Neural cell (in vitro differentiated cells): ENCODE measurements at regions not wholly inside any gene's neighbourhood (a gene's known extent, or its start where the extent isn't known, plus 50 kb on each side); places are given as distances from the start of the nearest gene placed in this dataset.

ENCODE experiments used
- H2AFZ ChIP-seq: fragments of 200-600, 300-800 bp; sonication (generic), shearing (Covaris generic); 2 replicates; pipeline ENCODE4 v1.6.0; 2014; ENCODE audit warnings: low read depth, mild to moderate bottlenecking, antibody characterized with exemption, low read length, moderate library complexity
- H3F3A ChIP-seq: fragments of 200-600 bp; shearing (Covaris generic); 2 replicates; pipeline ENCODE4 v1.6.1; 2016; ENCODE audit warnings: mild to moderate bottlenecking, moderate library complexity, mixed read lengths, antibody characterized with exemption, low read length; ENCODE audit not compliant: insufficient read depth, poor library complexity, severe bottlenecking
- H3K27ac ChIP-seq: fragments of 200-600, 300-800 bp; sonication (generic), shearing (Covaris generic); 2 replicates; pipeline ENCODE4 v1.5.1; 2014; ENCODE audit warnings: mild to moderate bottlenecking, low read length, moderate library complexity
- H3K27me3 ChIP-seq: fragments of 300-800, 200-600 bp; sonication (generic), shearing (Covaris generic); 2 replicates; pipeline ENCODE4 v1.6.0; 2014; ENCODE audit warnings: mild to moderate bottlenecking, low read depth, low read length, moderate library complexity; ENCODE audit not compliant: insufficient read depth
- H3K36me3 ChIP-seq: fragments of 300-800, 200-600 bp; sonication (generic), shearing (Covaris generic); 2 replicates; pipeline ENCODE4 v1.5.1; 2014; ENCODE audit warnings: mild to moderate bottlenecking, antibody characterized with exemption, low read length, moderate library complexity; ENCODE audit not compliant: insufficient read depth
- H3K4me2 ChIP-seq: fragments of 300-800, 200-600 bp; sonication (generic), shearing (Covaris generic); 2 replicates; pipeline ENCODE4 v1.6.0; 2014; ENCODE audit warnings: mild to moderate bottlenecking, low read length
- H3K4me3 ChIP-seq: fragments of 300-800, 200-600 bp; sonication (generic), shearing (Covaris generic); 2 replicates; pipeline ENCODE4 v1.5.1; 2014; ENCODE audit warnings: mild to moderate bottlenecking, low read length, moderate library complexity
- H3K79me2 ChIP-seq: fragments of 200-600 bp; shearing (Covaris generic); replicated peaks from 2 replicates; pipeline ENCODE4 v1.6.0; 2014; ENCODE audit warnings: mild to moderate bottlenecking, low read length, moderate library complexity; ENCODE audit not compliant: insufficient read depth
- H3K9ac ChIP-seq: fragments of 300-800, 200-600 bp; sonication (generic), shearing (Covaris generic); 2 replicates; pipeline ENCODE4 v1.6.1; 2016; ENCODE audit warnings: mild to moderate bottlenecking, low read length, mixed read lengths
- H3K9me2 ChIP-seq: fragments of 200-600 bp; shearing (Covaris generic); 2 replicates; pipeline ENCODE4 v1.6.1; 2016; ENCODE audit warnings: mild to moderate bottlenecking, low read length, mixed read lengths; ENCODE audit not compliant: insufficient read depth
- H3K9me3 ChIP-seq: fragments of 200-600, 300-800 bp; sonication (generic), shearing (Covaris generic); 2 replicates; pipeline ENCODE4 v1.6.1; 2016; ENCODE audit warnings: mild to moderate bottlenecking, mixed run types, low read length, moderate library complexity, mixed read lengths
- H4K20me1 ChIP-seq: fragments of 200-600 bp; shearing (Covaris generic); 2 replicates; pipeline ENCODE4 v1.6.1; 2016; ENCODE audit warnings: mild to moderate bottlenecking, mixed run types; ENCODE audit not compliant: insufficient read depth
- CTCF ChIP-seq: fragments of 450-650 bp; IDR thresholded peaks from 2 replicates; pipeline ENCODE4 v1.5.1; 2014; ENCODE audit warnings: antibody characterized with exemption, mild to moderate bottlenecking, moderate library complexity; ENCODE audit not compliant: poor library complexity, severe bottlenecking
- EP300 ChIP-seq: fragments of 450-650 bp; conservative IDR thresholded peaks from 2 replicates; pipeline ENCODE4 v1.6.1; 2014; ENCODE audit warnings: antibody characterized with exemption, mild to moderate bottlenecking, moderate library complexity; ENCODE audit not compliant: poor library complexity, severe bottlenecking
- EZH2 ChIP-seq: fragments of 200-600, 300-800 bp; shearing (Covaris generic), sonication (generic); IDR thresholded peaks from 2 replicates; pipeline ENCODE4 v1.6.1; 2014; ENCODE audit warnings: antibody characterized with exemption, low read length, borderline replicate concordance, mild to moderate bottlenecking; ENCODE audit not compliant: insufficient read depth, poor library complexity, severe bottlenecking
- MXI1 ChIP-seq: fragments of 450-650 bp; conservative IDR thresholded peaks from 2 replicates; pipeline ENCODE4 v1.6.1; 2014; ENCODE audit warnings: antibody characterized with exemption, mild to moderate bottlenecking; ENCODE audit not compliant: poor library complexity, severe bottlenecking
- POLR2AphosphoS5 ChIP-seq: IDR thresholded peaks from 2 replicates; pipeline ENCODE4 v1.6.1; 2012
- RAD21 ChIP-seq: fragments of 450-650 bp; conservative IDR thresholded peaks from 2 replicates; pipeline ENCODE4 v1.6.1; 2014; ENCODE audit warnings: antibody characterized with exemption, mild to moderate bottlenecking, moderate library complexity
- SMC3 ChIP-seq: fragments of 450-650 bp; conservative IDR thresholded peaks from 2 replicates; pipeline ENCODE4 v1.6.1; 2014; ENCODE audit warnings: antibody characterized with exemption, mild to moderate bottlenecking, moderate library complexity; ENCODE audit not compliant: poor library complexity
- TAF1 ChIP-seq: IDR thresholded peaks from 2 replicates; pipeline ENCODE4 v1.6.1; 2012; ENCODE audit warnings: low read depth
- TF ChIP-seq, protein P1 (sequence below): IDR thresholded peaks from 2 replicates; pipeline ENCODE4 v1.6.1; 2012; ENCODE audit warnings: borderline replicate concordance

GRCh38 chr3:139107424-139108252, 62.9 kb upstream of the PRR23C start:
- H3K9ac ChIP-seq = no peak overlapping the region
- no peak overlapping the region for H2AFZ ChIP-seq
- no peaks in the 10 kb centered on the region for H3K79me2 ChIP-seq
- TF ChIP-seq RAD21 (no peak), CTCF (no peak), SMC3 (no peak), EZH2 (no peak), POLR2AphosphoS5 (no peak), EP300 (no peak), MXI1 (no peak), TAF1 (no peak)
- TF ChIP-seq, protein P1, sequence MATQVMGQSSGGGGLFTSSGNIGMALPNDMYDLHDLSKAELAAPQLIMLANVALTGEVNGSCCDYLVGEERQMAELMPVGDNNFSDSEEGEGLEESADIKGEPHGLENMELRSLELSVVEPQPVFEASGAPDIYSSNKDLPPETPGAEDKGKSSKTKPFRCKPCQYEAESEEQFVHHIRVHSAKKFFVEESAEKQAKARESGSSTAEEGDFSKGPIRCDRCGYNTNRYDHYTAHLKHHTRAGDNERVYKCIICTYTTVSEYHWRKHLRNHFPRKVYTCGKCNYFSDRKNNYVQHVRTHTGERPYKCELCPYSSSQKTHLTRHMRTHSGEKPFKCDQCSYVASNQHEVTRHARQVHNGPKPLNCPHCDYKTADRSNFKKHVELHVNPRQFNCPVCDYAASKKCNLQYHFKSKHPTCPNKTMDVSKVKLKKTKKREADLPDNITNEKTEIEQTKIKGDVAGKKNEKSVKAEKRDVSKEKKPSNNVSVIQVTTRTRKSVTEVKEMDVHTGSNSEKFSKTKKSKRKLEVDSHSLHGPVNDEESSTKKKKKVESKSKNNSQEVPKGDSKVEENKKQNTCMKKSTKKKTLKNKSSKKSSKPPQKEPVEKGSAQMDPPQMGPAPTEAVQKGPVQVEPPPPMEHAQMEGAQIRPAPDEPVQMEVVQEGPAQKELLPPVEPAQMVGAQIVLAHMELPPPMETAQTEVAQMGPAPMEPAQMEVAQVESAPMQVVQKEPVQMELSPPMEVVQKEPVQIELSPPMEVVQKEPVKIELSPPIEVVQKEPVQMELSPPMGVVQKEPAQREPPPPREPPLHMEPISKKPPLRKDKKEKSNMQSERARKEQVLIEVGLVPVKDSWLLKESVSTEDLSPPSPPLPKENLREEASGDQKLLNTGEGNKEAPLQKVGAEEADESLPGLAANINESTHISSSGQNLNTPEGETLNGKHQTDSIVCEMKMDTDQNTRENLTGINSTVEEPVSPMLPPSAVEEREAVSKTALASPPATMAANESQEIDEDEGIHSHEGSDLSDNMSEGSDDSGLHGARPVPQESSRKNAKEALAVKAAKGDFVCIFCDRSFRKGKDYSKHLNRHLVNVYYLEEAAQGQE = no peak
- no peaks in the 10 kb centered on the region for H3F3A ChIP-seq
- H3K36me3 ChIP-seq = no peaks in the 10 kb centered on the region
- no peaks in the 10 kb centered on the region for H3K9me2 ChIP-seq
- no peaks in the 10 kb centered on the region for H3K9me3 ChIP-seq
- H3K27me3 ChIP-seq = no peaks in the 10 kb centered on the region
- no peaks in the 10 kb centered on the region for H4K20me1 ChIP-seq
- H3K4me3 ChIP-seq = no peak overlapping the region
- no peak overlapping the region for H3K27ac ChIP-seq
- H3K4me2 ChIP-seq = no peak overlapping the region

GRCh38 chr3:139108253-139108969, 63.7 kb upstream of the PRR23C start:
- no peaks in the 10 kb centered on the region for H4K20me1 ChIP-seq
- no peak overlapping the region for H3K27ac ChIP-seq
- no peaks in the 10 kb centered on the region for H3K9me2 ChIP-seq
- no peaks in the 10 kb centered on the region for H3F3A ChIP-seq
- TF ChIP-seq CTCF (no peak), EZH2 (no peak), EP300 (no peak), SMC3 (no peak), TAF1 (no peak), RAD21 (no peak), MXI1 (no peak), POLR2AphosphoS5 (no peak)
- TF ChIP-seq, protein P1 = no peak
- H3K27me3 ChIP-seq = no peaks in the 10 kb centered on the region
- no peak overlapping the region for H3K4me2 ChIP-seq
- H3K9me3 ChIP-seq = no peaks in the 10 kb centered on the region
- H3K9ac ChIP-seq = no peak overlapping the region
- H3K79me2 ChIP-seq = no peaks in the 10 kb centered on the region
- H3K36me3 ChIP-seq = no peaks in the 10 kb centered on the region
- H2AFZ ChIP-seq = no peak overlapping the region
- H3K4me3 ChIP-seq = no peak overlapping the region
